ENCODE measurements at regions not wholly inside any gene's neighbourhood (a gene's known extent, or its start where the extent isn't known, plus 50 kb on each side); places are given as distances from the start of the nearest gene placed in this dataset.

DNA sequence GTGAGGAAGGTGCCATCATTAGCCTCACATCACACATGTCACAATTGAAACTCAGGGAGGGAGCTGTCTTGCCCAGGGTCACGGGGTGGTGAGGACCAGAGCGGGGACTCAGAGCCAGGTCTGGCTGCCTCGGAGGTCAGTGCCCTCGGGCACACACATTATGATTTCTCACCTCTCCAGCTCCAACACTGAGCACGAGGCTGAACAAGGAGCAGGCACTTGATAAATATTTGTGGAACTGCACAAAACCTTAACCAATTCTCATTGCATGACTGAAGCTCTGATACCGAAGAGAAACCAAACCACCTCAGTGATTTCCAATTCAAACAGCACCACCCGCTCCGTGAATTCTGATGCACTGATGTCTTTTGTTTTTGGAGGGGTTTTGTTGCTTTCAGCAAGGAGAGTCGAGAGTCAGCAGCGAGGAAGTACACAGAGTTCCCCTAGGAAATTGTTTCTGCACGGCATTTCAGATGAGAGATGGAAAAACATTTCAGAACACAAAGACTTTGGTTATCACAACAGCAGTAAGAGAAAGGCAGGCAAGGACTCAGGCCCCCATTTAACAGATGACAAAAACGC is 55.3 kb upstream of the ZMIZ1 start:
- Mint-ChIP-seq H3K4me1 (no peaks in the 10 kb centered on the region), H3K27ac (no peak overlapping the region), H3K9me3 (peaks cover 4 to 6% of the 10 kb centered on the region in 2 donors), H3K4me3 (no peak overlapping the region), H3K36me3 (peaks cover 3 to 4% of the 10 kb centered on the region in 2 donors), H3K27me3 (peaks cover 15 to 46% of the 10 kb centered on the region in 2 donors)
- no peak for ATAC-seq (replicated peaks)
- DNase-seq: no peak

- H3K27me3 Mint-ChIP-seq: peaks cover 11 to 36% of the 10 kb centered on the region in 2 donors
- no peak overlapping the region for H3K4me3 Mint-ChIP-seq
- ATAC-seq (replicated peaks) (no peak), DNase-seq (no peak)
- no peak overlapping the region for H3K27ac Mint-ChIP-seq
- H3K4me1 Mint-ChIP-seq: no peaks in the 10 kb centered on the region
- H3K9me3 Mint-ChIP-seq: peaks cover 4 to 6% of the 10 kb centered on the region in 2 donors
- H3K36me3 Mint-ChIP-seq: peaks cover 3 to 4% of the 10 kb centered on the region in 2 donors
These were observed 54.0 kb upstream of the ZMIZ1 start for GRCh38 chr10:79014796-79015195.

- Mint-ChIP-seq H3K4me1 (no peaks in the 10 kb centered on the region), H3K27me3 (peaks cover 7 to 21% of the 10 kb centered on the region in 2 donors), H3K9me3 (peaks cover 4 to 6% of the 10 kb centered on the region in 2 donors), H3K4me3 (no peak overlapping the region), H3K36me3 (peaks cover 3 to 4% of the 10 kb centered on the region in 2 donors), H3K27ac (no peak overlapping the region)
- ATAC-seq (replicated peaks) (no peak), DNase-seq (no peak)
These were observed 50.8 kb upstream of the ZMIZ1 start for GRCh38 chr10:79017882-79018520.

- Mint-ChIP-seq H3K27me3 (peaks cover 7 to 18% of the 10 kb centered on the region in 2 donors), H3K36me3 (peaks cover 3 to 4% of the 10 kb centered on the region in 2 donors), H3K4me1 (peaks cover 0 to 2% of the 10 kb centered on the region in 2 donors), H3K27ac (no peak overlapping the region), H3K4me3 (no peak overlapping the region), H3K9me3 (peaks cover 4 to 6% of the 10 kb centered on the region in 2 donors)
- DNase-seq (no peak), ATAC-seq (replicated peaks) (no peak)
These were observed 50.2 kb upstream of the ZMIZ1 start for GRCh38 chr10:79018521-79019011.
